Astrocyte of the hippocampus (primary cell): ENCODE measurements at regions not wholly inside any gene's neighbourhood (a gene's known extent, or its start where the extent isn't known, plus 50 kb on each side); places are given as distances from the start of the nearest gene placed in this dataset.
"Not testable (repeated sequence)": the region's sequence is repeated elsewhere in the genome, so short reads cannot be mapped to it uniquely, and the experiment has no call there.

Experiments used
- DNase-seq: peaks from one replicate; pipeline ENCODE4 v3.0.0; 2011; ENCODE audit warnings: low read depth, low spot score

- no peak for DNase-seq
These were observed 90.3 kb downstream of the RPL27A start for GRCh38 chr11:8772571-8773519.

- no peak for DNase-seq
These were observed 91.4 kb downstream of the RPL27A start for GRCh38 chr11:8773916-8774539.

- DNase-seq: not testable (repeated sequence)
These were observed 92.3 kb downstream of the RPL27A start for GRCh38 chr11:8774916-8775315.

- peak; percentile 42 for DNase-seq
These were observed 92.7 kb downstream of the RPL27A start for GRCh38 chr11:8775332-8775731.

- DNase-seq: no peak
These were observed 93.1 kb downstream of the RPL27A start for GRCh38 chr11:8775734-8776133.

- DNase-seq: no peak
These were observed 93.6 kb downstream of the RPL27A start for GRCh38 chr11:8776209-8776608.

- DNase-seq: peak; percentile 75
These were observed 95.5 kb downstream of the RPL27A start for GRCh38 chr11:8777907-8778767.

GRCh38 chr11:8779107-8779506 lies 96.5 kb downstream of the RPL27A start:
- no peak for DNase-seq

- DNase-seq: no peak
These were observed 97.1 kb downstream of the RPL27A start for GRCh38 chr11:8779732-8780131.

- no peak for DNase-seq
These were observed 102.4 kb downstream of the RPL27A start for GRCh38 chr11:8784954-8785353.

GRCh38 chr11:8785457-8785856 lies 102.9 kb downstream of the RPL27A start:
- DNase-seq: no peak

GRCh38 chr11:8785998-8786397 lies 103.4 kb downstream of the RPL27A start:
- no peak for DNase-seq

GRCh38 chr11:8786933-8787332 lies 104.3 kb downstream of the RPL27A start:
- no peak for DNase-seq

GRCh38 chr11:8787372-8787771 lies 104.8 kb downstream of the RPL27A start:
- no peak for DNase-seq

- DNase-seq: no peak
These were observed 106.0 kb downstream of the RPL27A start for GRCh38 chr11:8788616-8789015.

- DNase-seq: no peak
These were observed 107.3 kb downstream of the RPL27A start for GRCh38 chr11:8789864-8790263.

GRCh38 chr11:8790968-8791367 lies 108.4 kb downstream of the RPL27A start:
- DNase-seq: no peak

- no peak for DNase-seq
These were observed 110.1 kb downstream of the RPL27A start for GRCh38 chr11:8792710-8793109.

- no peak for DNase-seq
These were observed 110.7 kb downstream of the RPL27A start for GRCh38 chr11:8793114-8793777.

- no peak for DNase-seq
These were observed 111.5 kb downstream of the RPL27A start for GRCh38 chr11:8794126-8794525.

GRCh38 chr11:8794677-8795103 lies 112.1 kb downstream of the RPL27A start:
- no peak for DNase-seq
